ENCODE measurements at regions not wholly inside any gene's neighbourhood (a gene's known extent, or its start where the extent isn't known, plus 50 kb on each side); places are given as distances from the start of the nearest gene placed in this dataset.

DNA sequence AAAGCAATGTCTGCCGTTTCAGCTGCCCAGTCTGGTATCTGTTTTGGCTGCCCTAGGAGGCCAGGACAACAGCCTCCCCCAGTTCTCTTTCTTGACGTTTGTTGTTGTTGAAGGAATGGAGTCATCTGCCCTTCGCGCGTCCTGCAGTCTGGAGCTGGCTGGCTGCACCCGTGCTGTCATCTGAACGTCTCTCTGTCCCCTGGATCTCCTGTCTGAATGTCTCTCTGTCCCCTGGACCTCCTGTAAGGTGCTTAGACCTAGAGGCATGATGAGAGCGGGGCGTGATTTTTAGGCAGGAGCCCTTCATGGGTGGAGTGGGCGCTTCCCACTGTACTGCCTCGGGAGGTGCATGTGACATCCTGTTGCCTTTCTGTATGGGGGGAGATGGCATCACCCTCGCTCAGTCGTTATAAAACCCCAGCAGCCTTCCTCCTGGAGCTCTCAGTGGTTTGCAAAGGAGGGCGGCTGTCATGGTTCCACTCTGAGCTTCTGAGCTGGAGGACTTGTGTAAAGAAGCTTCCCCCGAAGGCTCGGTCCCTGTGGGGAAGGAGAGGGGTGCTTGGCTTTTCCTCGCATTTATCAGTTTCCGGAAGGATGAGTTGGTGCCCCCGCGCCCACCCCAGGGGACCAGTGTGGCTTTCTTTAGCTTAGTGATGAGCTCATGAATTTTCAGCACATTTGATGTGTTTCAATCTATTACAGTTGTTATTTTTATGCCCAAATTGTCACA lies 49.8 kb upstream of the OLFM1 start:
- TF ChIP-seq, protein P1, sequence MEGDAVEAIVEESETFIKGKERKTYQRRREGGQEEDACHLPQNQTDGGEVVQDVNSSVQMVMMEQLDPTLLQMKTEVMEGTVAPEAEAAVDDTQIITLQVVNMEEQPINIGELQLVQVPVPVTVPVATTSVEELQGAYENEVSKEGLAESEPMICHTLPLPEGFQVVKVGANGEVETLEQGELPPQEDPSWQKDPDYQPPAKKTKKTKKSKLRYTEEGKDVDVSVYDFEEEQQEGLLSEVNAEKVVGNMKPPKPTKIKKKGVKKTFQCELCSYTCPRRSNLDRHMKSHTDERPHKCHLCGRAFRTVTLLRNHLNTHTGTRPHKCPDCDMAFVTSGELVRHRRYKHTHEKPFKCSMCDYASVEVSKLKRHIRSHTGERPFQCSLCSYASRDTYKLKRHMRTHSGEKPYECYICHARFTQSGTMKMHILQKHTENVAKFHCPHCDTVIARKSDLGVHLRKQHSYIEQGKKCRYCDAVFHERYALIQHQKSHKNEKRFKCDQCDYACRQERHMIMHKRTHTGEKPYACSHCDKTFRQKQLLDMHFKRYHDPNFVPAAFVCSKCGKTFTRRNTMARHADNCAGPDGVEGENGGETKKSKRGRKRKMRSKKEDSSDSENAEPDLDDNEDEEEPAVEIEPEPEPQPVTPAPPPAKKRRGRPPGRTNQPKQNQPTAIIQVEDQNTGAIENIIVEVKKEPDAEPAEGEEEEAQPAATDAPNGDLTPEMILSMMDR (IDR thresholded peaks at IDR 0.05; ENCODE audit: low read depth, low read length, missing control alignments), result no peak
- no peak for DNase-seq (ENCODE audit: extremely low read depth, low read depth)
- H3K4me3 ChIP-seq (replicated peaks; ENCODE audit: low read depth, low read length), result no peak overlapping the region

Measured in HFF-Myc (cell line).